SIG-M5 treated with dmso at 0.1 percent for 504 hours (cell line): ENCODE measurements at regions not wholly inside any gene's neighbourhood (a gene's known extent, or its start where the extent isn't known, plus 50 kb on each side); places are given as distances from the start of the nearest gene placed in this dataset.

ENCODE experiments used
- DNase-seq: peaks from one replicate; lab custom pipeline; 2025; ENCODE audit not compliant: unreplicated experiment; lab: John Stamatoyannopoulos, UW

DNA sequence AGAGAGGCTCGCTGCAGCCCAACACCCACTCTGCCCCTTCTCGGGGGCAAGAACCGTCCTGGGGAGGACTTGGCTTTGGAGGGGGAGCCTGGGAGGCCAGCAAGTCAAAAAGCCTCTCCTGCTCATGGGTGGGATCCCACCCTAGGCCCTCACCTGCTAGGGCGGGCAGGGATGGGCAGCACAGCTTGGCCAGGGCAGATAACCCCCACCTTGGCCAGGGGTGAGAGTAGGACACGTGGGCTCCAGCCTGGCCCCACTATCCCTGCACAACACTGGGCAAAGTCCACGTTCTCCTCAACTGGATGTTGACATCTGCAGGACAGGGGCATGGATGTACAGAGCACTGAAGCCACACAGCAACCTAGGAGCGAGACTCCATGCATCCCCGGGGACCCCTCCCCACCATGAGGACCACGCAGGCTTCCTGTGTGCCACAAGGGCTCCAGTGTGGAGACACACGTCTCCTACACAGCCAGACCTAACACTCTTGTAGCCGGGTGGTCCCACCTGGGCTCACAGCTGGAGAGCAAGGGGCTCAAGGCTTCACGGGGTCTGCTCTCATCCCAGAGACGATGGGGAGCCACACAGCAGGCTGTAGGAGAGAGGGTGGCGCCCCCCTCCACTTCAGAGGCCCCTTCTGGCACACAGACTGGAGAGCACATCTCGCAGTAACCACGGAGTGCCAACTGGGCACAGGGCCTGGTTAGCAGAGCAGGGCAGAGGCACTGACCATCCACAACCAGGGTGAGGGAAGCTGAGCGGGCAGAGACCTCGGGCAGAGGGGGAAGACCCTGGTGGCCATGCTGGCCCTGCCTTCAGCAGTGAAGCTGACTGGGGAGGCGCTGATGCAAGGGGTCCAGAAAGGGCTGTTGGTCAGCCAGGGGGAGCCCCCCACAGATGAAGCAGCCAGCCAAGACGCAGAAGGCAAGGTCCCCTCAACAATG, 171.1 kb downstream of the CRYBB2 start:
- no peak for DNase-seq

DNA sequence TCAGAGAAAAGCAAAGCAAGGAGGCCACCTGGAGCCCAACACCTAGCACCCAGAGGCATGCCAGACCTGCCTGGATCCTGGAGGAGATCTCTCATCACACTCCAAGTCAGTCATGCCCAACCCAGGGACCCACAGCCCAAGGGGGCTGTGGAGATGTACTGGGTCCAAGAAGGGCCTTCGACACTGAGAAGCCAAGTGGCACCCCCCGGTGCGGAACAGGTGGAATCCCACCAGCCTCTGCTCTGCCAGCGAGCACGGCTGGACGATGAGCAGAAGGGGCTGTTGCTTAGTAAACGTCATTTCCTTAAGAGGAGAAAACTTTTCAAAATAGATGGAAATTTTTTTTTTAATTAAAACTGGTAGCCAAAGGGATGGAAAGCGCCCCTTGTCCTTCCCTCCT, 171.9 kb upstream of the GRK3 start:
- no peak for DNase-seq

DNA sequence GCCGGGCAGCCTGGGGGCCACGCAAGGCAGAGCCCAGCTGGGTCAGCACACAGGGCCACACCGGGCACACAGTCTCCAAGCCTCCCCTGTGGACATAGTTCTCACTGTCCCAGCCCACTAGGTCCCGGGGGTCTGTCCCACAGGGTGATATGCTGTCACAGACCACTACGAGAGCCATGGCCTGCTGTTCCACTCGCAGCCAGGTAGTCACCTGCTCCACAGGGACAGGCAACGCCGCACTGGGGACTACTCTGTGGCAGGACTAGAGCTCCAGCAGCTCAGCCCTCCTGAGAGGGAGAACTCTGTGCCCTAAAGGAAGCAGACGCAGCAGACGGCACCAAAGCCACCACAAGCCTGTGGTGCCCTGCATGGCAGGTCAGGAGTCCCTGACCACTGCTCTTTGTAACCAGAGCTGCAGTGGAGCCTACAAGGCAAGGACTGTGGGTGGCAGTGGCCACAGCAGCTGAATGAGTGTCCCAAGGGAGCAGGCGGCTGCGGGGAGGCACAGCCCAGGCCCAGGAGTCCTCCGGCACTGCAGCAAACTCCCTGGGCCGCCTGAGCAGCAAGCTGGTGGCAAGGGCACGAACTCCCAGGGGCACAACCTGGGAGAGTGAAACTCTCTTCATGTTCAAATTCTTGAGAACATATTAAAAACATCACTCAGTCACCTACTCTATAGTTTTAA, 171.2 kb upstream of the GRK3 start:
- DNase-seq: no peak

DNA sequence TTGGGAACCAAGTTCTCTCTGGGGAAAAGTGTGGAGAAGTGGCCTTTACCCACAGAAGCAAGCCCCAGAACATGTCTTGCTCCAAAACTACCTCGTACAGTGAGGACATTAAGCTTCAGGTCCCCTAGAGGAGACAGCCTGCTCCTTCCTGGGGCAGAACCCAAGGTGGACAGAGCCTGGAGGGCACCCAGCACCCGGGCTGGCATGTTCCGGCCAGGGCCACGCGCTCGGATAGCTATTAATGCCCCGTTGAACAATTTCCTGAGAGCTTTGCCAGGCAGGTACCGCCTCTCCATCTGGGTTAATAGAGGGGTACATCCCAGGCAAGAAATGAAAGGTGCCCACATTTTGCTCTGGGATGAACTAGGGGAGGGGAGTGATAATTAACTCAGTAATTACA, 169.0 kb upstream of the GRK3 start:
- DNase-seq: no peak

DNA sequence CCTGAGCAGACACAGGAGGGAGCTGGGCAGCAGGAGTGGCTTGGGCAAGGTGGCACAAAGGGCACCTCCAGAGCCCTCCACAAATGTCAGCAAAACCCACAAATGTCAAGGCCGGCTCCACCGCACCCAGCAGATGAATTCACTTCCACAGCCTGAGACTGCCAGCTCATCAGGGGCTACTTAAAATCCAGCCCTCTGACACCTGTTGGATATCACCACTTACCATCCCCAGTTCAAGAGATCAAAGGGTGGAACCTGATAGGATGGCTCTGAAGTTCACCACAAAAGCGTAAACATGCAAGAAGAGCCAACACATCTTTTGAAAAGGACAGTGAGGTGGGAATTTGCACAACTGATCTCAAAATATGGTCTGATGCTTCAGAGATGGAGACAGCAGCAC, 168.6 kb upstream of the GRK3 start:
- no peak for DNase-seq

DNA sequence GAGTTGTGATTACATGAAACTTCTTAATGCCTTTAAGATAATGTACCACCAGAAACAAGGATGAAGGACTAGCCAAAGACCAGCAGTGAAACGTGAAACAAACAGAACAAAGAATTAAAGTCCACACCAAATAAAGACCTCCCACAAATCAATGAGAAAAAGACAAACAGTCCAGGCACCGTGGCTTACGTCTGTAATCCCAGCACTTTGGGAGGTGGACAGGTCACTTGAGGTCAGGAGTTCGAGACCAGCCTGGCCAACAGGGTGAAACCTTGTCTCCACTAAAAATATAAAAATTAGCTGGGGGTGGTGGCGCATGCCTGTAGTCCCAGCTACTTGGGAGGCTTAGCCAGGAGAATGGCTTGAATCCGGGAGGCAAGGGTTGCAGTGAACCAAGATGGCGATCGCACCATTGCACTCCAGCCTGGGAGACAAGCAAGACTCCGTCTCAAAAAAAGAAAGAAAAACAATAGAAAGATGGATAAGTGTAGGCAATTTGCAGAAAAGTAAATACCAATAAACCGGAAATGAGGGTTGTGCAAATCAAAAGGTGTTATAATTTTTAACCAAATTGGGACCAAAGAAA, 167.8 kb upstream of the GRK3 start:
- DNase-seq: no peak

DNA sequence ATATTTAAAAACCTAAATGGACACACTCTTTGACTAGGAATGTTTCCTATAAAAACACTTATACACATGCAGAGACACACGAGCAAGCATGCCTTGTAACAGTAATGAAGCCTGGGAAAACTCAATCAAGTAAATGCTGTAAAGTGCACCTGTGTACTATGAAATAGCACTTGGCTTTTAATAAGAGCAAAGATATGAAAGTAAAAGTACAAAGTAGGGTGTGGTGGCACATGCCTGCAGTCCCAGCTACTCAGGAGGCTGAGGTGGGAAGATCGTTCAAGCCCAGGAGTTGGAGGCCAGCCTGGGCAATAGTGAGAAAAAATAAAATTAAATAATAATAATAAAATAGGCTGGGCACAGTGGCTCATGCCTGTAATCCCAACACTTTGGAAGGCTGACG, 166.9 kb upstream of the GRK3 start:
- no peak for DNase-seq

DNA sequence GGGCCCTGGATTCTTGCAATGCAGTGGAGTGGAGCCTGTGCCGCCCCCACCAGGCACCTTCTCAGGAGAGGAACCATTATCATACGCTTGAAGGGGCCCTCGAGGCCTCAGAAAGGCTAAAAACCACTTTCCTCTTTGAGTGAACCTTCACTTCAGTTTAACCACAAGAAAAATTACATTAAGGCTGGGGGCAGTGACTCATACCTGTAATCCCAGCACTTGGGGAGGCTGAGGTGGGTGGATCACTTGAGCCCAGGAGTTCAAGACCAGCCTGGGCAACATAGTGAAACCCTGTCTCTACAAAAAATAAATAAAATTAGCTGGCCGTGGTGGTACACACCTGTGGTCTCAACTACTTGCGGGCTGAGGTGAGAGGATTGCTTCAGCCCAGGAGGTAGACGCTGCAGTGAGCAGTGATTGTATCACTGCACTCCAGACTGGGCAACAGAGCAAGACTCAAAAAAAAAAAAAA, 165.8 kb upstream of the GRK3 start:
- peak; percentile 61 for DNase-seq

DNA sequence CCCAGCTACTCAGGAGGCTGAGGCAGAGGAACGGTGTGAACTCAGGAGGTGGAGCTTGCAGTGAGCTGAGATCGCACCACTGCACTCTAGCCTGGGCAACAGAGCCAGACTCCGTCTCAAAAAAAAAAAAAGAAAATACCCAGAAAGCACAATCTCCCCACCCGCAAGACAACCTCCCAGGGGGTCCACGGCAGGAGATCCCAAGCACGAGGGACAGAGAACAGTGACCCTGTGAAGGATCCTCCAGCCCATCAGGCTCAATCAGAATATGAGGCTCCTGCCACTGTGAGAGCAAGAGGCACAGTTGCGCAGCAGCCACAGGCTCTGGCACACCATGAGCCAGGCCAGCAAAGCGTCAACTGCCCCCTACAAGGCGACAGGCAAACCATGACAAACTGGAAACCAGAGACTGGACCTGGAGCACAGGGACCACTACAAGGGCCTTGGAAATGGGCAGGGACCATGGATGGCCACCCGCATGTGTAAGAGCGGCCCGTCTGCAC, 164.8 kb upstream of the GRK3 start:
- DNase-seq: no peak

DNA sequence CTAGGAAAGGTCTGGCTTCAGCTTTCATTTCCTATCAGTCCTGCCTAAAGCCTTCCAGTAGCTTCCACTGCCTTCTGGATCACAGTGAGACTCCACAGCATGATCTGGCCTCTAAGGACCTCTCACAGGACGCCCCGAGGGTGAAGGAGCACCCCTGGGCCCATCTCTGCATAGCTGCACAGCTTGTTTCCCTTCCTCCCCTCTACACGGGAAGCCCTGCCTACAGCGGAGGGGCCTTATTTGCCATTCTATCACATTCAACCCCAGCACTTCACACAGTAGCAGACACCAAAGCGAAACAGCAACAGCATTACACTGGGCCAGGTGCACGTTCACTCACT, 162.3 kb upstream of the GRK3 start:
- no peak for DNase-seq

DNA sequence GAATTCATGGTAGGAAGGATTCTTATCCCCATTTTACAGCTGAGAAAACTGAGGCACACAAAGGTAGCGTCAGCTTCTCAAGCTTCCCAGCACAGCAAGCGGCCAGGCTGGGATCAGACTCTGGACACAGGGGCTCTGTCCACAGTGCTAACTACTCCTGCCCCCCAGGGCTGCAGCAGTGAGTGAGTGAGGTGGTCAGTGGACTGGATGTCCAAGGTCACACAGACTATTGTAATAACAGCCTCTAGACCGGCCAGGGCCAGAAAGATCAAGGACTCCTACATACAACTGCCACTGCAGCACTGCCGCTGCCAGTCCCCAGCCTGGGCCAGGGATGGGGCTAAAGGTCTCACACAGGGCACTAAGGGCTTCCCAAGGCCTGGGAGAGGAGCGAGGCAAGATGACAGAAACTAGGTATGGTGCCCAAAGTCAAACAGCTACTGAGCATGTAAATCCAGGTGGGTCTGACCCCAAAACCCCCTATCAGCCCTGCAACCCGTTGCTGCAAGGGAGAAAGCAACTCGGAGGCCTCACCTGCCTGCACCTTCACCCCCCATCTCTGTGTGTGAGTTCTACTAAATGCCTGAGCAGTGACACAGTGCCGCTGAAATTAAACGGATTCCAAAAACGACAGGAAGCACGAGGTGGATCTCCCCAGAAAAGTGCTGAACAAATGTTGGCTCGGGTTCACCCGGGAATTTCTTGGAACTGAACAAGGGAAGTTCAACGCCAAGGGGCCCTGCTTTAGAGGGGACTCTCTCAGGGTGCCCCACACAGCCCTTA, 161.8 kb upstream of the GRK3 start:
- no peak for DNase-seq

DNA sequence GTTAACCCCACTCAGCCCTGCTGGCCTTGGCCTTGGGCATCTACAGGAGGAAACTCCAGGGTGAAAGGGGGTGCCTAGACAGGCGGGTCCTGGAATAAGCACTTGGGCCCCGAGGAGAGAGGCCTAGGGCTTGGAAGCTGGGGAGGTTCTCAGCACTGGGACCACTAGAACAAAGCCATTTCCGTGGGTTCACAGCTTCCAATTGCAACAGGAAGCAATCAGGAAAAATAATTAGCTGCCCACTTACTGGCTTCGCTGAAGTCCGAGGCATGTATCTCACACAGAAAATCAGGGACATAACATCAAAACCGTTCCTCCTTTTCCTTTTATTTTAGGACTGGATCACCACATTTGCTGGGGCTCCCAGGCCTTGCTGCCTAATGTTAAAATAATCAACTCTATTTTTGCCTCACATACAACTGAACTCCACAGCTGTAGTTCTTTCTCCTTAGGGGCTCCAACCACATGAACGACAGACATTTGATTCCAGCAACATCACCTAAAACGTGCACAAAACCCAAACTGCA, 161.1 kb upstream of the GRK3 start:
- DNase-seq: no peak

DNA sequence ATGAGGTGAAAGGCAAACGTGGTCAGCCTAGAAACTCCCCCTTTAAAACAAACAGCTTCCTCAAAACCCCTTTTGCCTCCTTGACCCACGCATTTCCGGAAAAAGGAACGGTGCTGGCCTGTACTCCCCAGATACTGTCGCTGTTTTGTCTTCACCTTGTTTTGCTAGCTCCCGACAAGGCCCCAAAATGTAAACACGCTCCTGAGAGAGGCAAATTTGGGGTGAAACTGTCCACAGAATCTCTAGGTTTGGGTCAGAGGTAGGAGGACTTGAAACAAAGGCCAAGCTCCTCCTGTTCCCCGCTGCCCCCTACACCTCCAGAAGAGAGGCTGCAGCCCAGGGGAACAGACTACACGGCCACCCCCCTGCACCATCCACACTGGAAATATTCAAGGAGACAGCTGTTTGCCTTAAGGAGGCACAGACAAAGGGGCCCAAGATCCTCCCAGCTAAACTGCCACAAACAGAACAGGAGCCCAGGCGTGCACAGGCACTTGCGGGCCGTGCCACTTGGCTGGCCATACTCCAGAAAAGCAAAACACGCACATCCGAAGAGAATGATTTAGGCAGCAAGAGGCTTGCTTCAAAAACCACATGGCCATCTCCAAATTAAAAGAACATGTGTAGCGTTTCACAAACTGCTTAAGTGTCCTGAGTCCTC, 160.5 kb upstream of the GRK3 start:
- peak; percentile 27 for DNase-seq

DNA sequence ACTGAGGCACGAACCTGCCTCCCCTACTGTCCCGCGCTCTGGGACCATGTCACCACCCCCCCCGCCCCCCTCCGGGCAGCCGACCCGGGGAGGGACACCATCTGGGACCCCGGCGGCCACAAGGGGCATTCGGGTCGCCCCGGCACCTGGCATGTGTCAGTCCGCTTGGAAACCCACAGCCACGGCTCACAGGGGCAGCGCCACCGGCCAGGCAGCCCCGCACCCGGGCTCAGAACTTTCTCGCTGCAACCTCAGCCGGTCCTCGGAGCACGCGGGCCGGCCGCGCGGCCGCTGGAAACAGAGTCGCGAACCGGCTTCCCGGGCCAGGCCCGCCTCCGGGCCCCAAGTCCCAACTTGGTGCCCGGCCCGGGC, 159.9 kb upstream of the GRK3 start:
- no peak for DNase-seq

DNA sequence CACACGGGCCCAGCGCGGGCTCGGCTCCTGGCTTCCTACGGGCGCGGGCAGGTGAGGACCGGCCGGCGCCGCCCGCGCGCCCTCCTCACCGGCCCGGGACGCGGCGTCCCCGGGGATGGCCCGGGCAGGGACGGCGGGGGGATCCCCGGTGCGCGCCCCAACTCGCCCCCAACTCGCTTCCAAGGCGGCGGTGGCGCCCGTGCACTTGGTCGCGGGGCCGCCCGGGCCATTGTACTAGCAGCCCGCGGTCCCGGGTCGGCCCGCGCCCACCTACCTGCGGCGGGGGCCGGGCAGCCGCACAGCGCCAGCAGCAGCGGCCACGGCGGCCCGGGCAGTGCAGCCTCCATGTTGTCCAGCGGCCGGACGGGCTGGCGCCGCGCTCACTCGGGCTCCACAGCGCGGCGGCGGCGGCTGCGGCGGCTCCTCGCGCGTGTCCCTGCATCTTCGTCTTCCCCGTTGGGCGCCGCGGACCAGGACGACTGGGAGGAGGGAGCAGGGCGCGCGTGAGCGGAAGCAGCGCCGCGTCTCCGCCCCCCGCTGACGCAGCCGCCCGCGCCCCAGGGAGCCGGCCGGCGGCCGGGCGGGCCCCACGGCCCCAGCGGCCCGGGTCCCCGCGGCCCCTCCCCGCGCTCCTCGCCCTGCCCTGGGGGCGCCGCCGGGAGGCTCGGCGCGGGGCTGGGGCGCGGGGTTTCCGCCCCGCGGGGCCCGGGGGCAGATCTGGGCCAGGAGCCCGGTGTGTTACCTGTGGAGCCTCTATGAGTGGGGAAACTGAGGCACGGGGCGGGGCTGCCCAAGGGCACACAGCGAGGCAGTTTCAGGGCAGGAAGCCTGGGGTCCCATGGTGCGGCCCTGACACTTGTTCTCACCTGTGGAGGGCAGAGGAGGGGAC, 159.3 kb upstream of the GRK3 start:
- DNase-seq: peak; percentile 64

DNA sequence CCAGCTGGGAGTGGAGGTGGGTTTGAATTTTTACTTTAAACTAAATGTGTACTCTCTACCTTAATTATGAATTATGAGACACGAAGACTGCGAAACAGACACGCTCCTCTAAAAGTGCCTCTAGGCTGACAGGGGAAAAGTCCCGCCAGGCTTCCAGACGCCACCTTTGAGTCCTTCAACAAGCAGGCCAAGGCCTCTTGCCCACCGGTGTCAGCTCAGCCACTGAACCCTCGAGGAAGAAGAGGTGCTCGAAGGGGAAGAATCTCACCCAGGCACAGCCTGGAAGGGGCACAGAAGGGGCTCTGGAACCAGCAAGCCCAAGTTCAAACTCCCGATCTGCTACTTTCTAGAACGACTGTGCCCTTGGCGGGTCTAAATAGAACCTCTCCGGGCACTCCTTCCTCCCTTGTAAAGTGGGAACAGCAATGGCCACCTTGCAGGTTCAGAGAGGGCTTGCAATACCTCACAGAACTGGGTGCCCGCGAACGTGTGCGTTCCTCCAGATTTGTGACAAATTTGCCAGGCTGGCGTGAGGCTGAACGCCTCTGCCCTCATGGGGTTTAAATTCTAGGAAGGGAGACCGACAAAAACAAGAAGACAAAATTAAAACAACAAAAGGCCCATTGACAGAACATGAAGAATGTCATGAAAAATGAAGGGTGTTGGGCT, 158.5 kb upstream of the GRK3 start:
- DNase-seq: no peak

DNA sequence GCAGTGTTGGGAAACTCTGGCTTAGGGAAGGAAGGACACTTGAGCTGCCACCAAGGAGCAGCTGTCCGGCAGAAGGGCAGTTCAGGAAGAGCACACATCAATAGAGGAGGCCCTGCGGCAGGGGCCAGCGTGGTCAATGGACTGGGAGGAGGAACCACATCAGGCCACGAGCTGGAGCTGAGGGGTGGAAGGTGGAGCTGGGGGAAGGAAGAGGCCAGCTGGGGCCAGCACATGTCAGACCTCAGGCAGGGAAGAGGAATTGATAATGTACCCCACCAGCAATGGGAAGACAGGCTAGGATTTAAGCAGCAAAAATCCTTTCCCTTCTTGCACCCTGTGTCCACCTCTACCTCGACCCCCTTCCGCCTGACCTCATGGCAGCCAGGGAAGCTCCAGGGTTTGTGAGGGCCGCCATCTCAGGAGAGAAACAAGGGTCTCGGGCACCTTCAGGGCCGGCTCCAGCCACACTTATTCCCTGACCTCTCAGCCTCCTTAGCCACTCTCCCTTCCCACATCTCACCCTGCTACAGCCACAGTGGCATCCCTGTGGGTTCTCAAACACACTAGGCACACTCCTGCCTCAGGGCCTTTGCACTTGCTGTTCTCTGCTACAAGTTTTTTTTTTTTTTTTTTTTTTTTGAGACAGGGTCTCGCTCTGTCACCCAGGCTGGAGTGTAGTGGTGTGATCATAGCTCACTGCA, 157.8 kb upstream of the GRK3 start:
- DNase-seq: no peak

DNA sequence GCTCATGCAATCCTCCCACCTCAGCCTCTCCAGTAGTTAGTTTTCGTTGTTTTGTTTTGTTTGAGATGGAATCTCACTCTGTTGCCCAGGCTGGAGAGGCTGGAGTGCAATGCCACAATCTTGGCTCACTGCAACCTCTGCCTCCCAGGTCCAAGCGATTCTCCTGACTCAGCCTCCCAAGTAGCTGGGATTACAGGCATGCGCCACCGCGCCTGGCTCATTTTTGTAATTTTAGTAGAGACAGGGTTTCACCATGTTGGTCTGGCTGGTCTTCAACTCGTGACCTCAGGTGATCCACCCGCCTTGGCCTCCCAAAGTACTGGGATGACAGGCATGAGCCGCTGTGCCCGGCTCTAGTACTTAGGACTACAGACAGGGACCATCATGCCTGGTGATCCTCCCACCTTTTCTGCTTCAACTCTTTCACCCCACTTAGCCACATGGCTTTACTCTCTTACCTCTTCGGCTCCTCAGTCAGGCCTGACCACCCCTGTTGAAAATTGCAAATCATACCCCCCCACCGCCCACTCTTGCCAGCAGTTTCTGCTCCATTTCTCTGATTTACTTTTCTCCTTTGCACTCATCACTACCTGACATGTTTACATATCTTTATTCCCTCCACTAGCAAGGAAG, 157.1 kb upstream of the GRK3 start:
- no peak for DNase-seq
